Calu3 (cell line): ENCODE measurements at regions not wholly inside any gene's neighbourhood (a gene's known extent, or its start where the extent isn't known, plus 50 kb on each side); places are given as distances from the start of the nearest gene placed in this dataset.

Experiments
- BruUV-seq: library from RNA; stranded (reverse); fragments of 400-500 nt; replicated peaks from 2 replicates; lab custom pipeline; 2021; lab: Mats Ljungman, UMichigan
- CTCF ChIA-PET: fragments of 300-600 bp; sonication (Branson Sonifier 250); formaldehyde crosslinking; loops from one replicate; lab custom pipeline; 2022; ENCODE audit warnings: antibody characterized with exemption; lab: Charles Lee
- DNase-seq: peaks from one replicate; pipeline ENCODE4 v3.0.0; 2022
- H3K27ac Mint-ChIP-seq: one replicate; pipeline ENCODE4 v1.8.0; 2022; ENCODE audit warnings: mixed read lengths; ENCODE audit not compliant: unreplicated experiment
- H3K27me3 Mint-ChIP-seq: one replicate; pipeline ENCODE4 v1.8.0; 2022; ENCODE audit warnings: mixed read lengths; ENCODE audit not compliant: unreplicated experiment
- H3K36me3 Mint-ChIP-seq: one replicate; pipeline ENCODE4 v1.8.0; 2022; ENCODE audit warnings: mild to moderate bottlenecking, moderate library complexity, mixed read lengths; ENCODE audit not compliant: insufficient read depth, unreplicated experiment
- H3K4me1 Mint-ChIP-seq: one replicate; pipeline ENCODE4 v1.8.0; 2022; ENCODE audit warnings: mild to moderate bottlenecking, low read depth, mixed read lengths; ENCODE audit not compliant: unreplicated experiment
- H3K4me3 Mint-ChIP-seq: one replicate; pipeline ENCODE4 v1.8.0; 2022; ENCODE audit warnings: mild to moderate bottlenecking, low read depth, moderate library complexity, mixed read lengths; ENCODE audit not compliant: unreplicated experiment
- H3K9me3 Mint-ChIP-seq: one replicate; pipeline ENCODE4 v1.8.0; 2022; ENCODE audit warnings: low read depth, mixed read lengths; ENCODE audit not compliant: unreplicated experiment
- intact Hi-C: fragments of 100-400 bp; cut with micrococcal nuclease; formaldehyde crosslinking; loops from one replicate; pipeline ENCODE4 v1.10.0; 2022; ENCODE audit not compliant: unreplicated experiment
- TF ChIP-seq, protein P1 (sequence below): fragments of 200-600 bp; IDR thresholded peaks from one replicate; pipeline ENCODE4 v1.8.0; 2022; ENCODE audit warnings: antibody characterized with exemption; ENCODE audit not compliant: unreplicated experiment

GRCh38 chr7:21099955-21100354, 313.3 kb upstream of the SP8 start:
- no peaks in the 10 kb centered on the region for H3K9me3 Mint-ChIP-seq
- H3K27ac Mint-ChIP-seq, result no peak overlapping the region
- intact Hi-C loops, result no loop called here
- no peak overlapping the region for H3K4me3 Mint-ChIP-seq
- BruUV-seq, result no TSS peak
- DNase-seq, result no peak
- peaks cover 8% of the 10 kb centered on the region for H3K4me1 Mint-ChIP-seq
- no peaks in the 10 kb centered on the region for H3K36me3 Mint-ChIP-seq
- peaks cover 75% of the 10 kb centered on the region for H3K27me3 Mint-ChIP-seq
- TF ChIP-seq, protein P1, sequence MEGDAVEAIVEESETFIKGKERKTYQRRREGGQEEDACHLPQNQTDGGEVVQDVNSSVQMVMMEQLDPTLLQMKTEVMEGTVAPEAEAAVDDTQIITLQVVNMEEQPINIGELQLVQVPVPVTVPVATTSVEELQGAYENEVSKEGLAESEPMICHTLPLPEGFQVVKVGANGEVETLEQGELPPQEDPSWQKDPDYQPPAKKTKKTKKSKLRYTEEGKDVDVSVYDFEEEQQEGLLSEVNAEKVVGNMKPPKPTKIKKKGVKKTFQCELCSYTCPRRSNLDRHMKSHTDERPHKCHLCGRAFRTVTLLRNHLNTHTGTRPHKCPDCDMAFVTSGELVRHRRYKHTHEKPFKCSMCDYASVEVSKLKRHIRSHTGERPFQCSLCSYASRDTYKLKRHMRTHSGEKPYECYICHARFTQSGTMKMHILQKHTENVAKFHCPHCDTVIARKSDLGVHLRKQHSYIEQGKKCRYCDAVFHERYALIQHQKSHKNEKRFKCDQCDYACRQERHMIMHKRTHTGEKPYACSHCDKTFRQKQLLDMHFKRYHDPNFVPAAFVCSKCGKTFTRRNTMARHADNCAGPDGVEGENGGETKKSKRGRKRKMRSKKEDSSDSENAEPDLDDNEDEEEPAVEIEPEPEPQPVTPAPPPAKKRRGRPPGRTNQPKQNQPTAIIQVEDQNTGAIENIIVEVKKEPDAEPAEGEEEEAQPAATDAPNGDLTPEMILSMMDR, result no peak
- CTCF ChIA-PET, result interaction anchor here (0.5 kb wide), 1 partner anchor 279 kb away, joined by 3 read pairs; no protein-coding TSS in a partner anchor

- no peak overlapping the region for H3K27ac Mint-ChIP-seq
- CTCF ChIA-PET, result no interaction called here
- H3K9me3 Mint-ChIP-seq, result no peaks in the 10 kb centered on the region
- peaks cover 62% of the 10 kb centered on the region for H3K27me3 Mint-ChIP-seq
- no peak for DNase-seq
- no TSS peak for BruUV-seq
- TF ChIP-seq, protein P1, result no peak
- H3K4me3 Mint-ChIP-seq, result no peak overlapping the region
- H3K36me3 Mint-ChIP-seq, result no peaks in the 10 kb centered on the region
- peaks cover 8% of the 10 kb centered on the region for H3K4me1 Mint-ChIP-seq
- intact Hi-C loops, result no loop called here
Measured at GRCh38 chr7:21101541-21101940, 314.9 kb upstream of the SP8 start.

DNA sequence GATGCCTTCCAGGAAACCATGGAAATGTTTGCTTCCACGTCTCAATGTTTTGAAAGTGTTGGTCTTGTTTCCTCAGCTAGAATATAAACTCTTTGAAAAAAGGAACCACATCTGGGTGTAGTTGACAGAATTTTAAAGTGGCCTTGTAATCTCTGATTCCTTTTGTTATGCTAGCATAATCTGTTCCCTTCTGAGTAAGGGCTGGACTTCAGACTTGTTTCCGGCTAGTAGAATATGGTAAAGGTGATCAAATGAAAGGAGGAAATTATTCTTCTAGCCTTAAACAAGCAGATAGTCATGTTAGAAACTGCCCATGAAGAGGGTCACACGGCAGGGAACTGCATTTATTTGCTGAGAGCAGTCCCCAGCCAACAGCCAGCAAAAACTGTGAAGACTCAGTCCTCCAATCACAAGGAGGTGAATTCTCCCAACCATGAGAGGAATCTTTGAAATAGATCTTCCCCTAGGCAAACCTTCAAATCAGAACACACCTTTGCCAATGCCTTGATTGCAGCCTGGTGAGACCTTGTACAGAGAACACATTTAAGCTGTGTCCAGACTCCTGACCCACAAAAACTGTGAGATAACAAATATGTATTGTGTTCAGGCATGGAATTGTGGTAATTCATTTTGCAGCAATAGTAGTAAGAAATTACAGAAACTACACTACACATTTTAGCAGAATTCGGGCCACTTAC, 316.9 kb upstream of the SP8 start:
- no peak for DNase-seq
- Mint-ChIP-seq H3K4me3 (no peak overlapping the region), H3K4me1 (peaks cover 8% of the 10 kb centered on the region), H3K36me3 (no peaks in the 10 kb centered on the region), H3K27me3 (peaks cover 55% of the 10 kb centered on the region), H3K27ac (no peak overlapping the region), H3K9me3 (no peaks in the 10 kb centered on the region)
- no TSS peak for BruUV-seq
- CTCF ChIA-PET, result no interaction called here
- intact Hi-C loops, result no loop called here
- TF ChIP-seq, protein P1, result no peak

DNA sequence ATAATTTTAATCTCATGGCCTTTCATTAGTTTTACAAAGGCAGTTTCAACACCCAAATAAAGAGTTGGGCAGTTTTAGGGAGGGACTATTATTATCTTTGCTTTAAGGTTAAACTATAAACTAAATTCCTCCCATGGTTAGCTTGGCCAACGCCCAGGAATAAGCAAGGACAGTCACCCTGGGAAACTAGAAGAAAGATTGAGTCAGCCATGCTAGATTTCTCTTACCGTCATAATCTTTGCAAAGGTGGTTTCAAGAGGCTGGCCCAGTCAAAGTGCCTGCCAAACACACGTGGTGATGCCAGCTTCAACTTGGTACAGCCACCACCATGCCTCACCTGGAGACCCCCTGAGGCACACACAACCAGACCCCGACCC, 317.4 kb upstream of the SP8 start:
- Mint-ChIP-seq H3K4me1 (peaks cover 8% of the 10 kb centered on the region), H3K27me3 (peaks cover 61% of the 10 kb centered on the region), H3K4me3 (no peak overlapping the region), H3K27ac (no peak overlapping the region), H3K36me3 (no peaks in the 10 kb centered on the region), H3K9me3 (no peaks in the 10 kb centered on the region)
- no TSS peak for BruUV-seq
- CTCF ChIA-PET, result interaction anchor here (1.0 kb wide), 1 partner anchor 9 kb away, joined by 3 read pairs; no protein-coding TSS in a partner anchor
- no peak for DNase-seq
- intact Hi-C loops, result no loop called here
- TF ChIP-seq, protein P1, result no peak
